GM23338 (cell line): ENCODE measurements at regions not wholly inside any gene's neighbourhood (a gene's known extent, or its start where the extent isn't known, plus 50 kb on each side); places are given as distances from the start of the nearest gene placed in this dataset.

ENCODE experiments used
- ATAC-seq: fragments of 200-7000 bp; cut with Tn5 transposase; 3 replicates; pipeline ENCODE4 v1.9.1; 2020
- DNase-seq: peaks from one replicate; pipeline ENCODE4 v3.0.0-alpha.2; 2015; ENCODE audit warnings: low spot score
- H2AFZ ChIP-seq: fragments of 200-600 bp; sonication (generic); 2 replicates; pipeline ENCODE4 v1.8.0; 2016; ENCODE audit warnings: antibody characterized with exemption, mild to moderate bottlenecking, moderate library complexity
- H3F3A ChIP-seq: fragments of 200-600 bp; sonication (generic); replicated peaks from 2 replicates; pipeline ENCODE4 v1.8.0; 2017; ENCODE audit warnings: antibody characterized with exemption, mixed run types, low read depth
- H3K27ac ChIP-seq: fragments of 200-600 bp; sonication (generic); 2 replicates; pipeline ENCODE4 v1.6.1; 2016; ENCODE audit warnings: low read depth
- H3K27me3 ChIP-seq: fragments of 200-600 bp; sonication (generic); 2 replicates; pipeline ENCODE4 v1.8.0; 2016; ENCODE audit warnings: mild to moderate bottlenecking, mixed run types, moderate library complexity; ENCODE audit not compliant: insufficient read depth
- H3K36me3 ChIP-seq: fragments of 200-600 bp; sonication (generic); 2 replicates; pipeline ENCODE4 v1.8.0; 2016; ENCODE audit warnings: mild to moderate bottlenecking; ENCODE audit not compliant: insufficient read depth
- H3K4me1 ChIP-seq: fragments of 200-600 bp; sonication (generic); 2 replicates; pipeline ENCODE4 v1.8.0; 2016; ENCODE audit warnings: mild to moderate bottlenecking, moderate library complexity; ENCODE audit not compliant: insufficient read depth
- H3K4me2 ChIP-seq: fragments of 200-600 bp; sonication (generic); 2 replicates; pipeline ENCODE4 v1.7.1; 2017; ENCODE audit warnings: mixed run types
- H3K4me3 ChIP-seq: fragments of 200-600 bp; sonication (generic); 2 replicates; pipeline ENCODE4 v1.6.1; 2016; ENCODE audit warnings: mixed run types
- H3K79me2 ChIP-seq: fragments of 200-600 bp; sonication (generic); replicated peaks from 2 replicates; pipeline ENCODE4 v1.8.0; 2017; ENCODE audit warnings: mild to moderate bottlenecking; ENCODE audit not compliant: insufficient read depth
- H3K9me2 ChIP-seq: fragments of 200-600 bp; sonication (generic); 2 replicates; pipeline ENCODE4 v1.8.0; 2017; ENCODE audit not compliant: insufficient read depth
- H4K20me1 ChIP-seq: fragments of 200-600 bp; sonication (generic); replicated peaks from 2 replicates; pipeline ENCODE4 v1.8.0; 2017; ENCODE audit warnings: mild to moderate bottlenecking; ENCODE audit not compliant: insufficient read depth
- H3K27ac Mint-ChIP-seq: 2 replicates; pipeline ENCODE4 v1.8.0; 2020; ENCODE audit warnings: inconsistent platforms, mild to moderate bottlenecking, moderate library complexity, mixed read lengths
- H3K27me3 Mint-ChIP-seq: 3 replicates; pipeline ENCODE4 v1.8.0; 2022; ENCODE audit warnings: low read depth, mild to moderate bottlenecking, moderate library complexity, mixed read lengths, inconsistent platforms; ENCODE audit not compliant: insufficient read depth, poor library complexity
- H3K36me3 Mint-ChIP-seq: 3 replicates; pipeline ENCODE4 v1.8.0; 2021; ENCODE audit warnings: low read depth, mild to moderate bottlenecking, inconsistent platforms, moderate library complexity, mixed read lengths
- H3K4me1 Mint-ChIP-seq: 3 replicates; pipeline ENCODE4 v1.8.0; 2020; ENCODE audit warnings: mild to moderate bottlenecking, inconsistent platforms, mixed read lengths
- H3K4me3 Mint-ChIP-seq: 3 replicates; pipeline ENCODE4 v1.8.0; 2021; ENCODE audit warnings: moderate library complexity, mild to moderate bottlenecking, inconsistent platforms, mixed read lengths
- H3K9me3 Mint-ChIP-seq: 3 replicates; pipeline ENCODE4 v1.8.0; 2020; ENCODE audit warnings: moderate library complexity, mild to moderate bottlenecking, inconsistent platforms, mixed read lengths
- ETS1 ChIP-seq: IDR thresholded peaks from 2 replicates; pipeline ENCODE4 v1.6.1; 2016; ENCODE audit warnings: antibody characterized with exemption
- EZH2phosphoT487 ChIP-seq: fragments of 200-600 bp; sonication (generic); IDR thresholded peaks from one replicate; pipeline ENCODE4 v1.8.1; 2018; ENCODE audit warnings: antibody characterized with exemption; ENCODE audit not compliant: unreplicated experiment
- JUNB ChIP-seq: IDR thresholded peaks from one replicate; pipeline ENCODE4 v1.6.1; 2016; ENCODE audit warnings: antibody characterized with exemption; ENCODE audit not compliant: unreplicated experiment
- NANOG ChIP-seq: IDR thresholded peaks from 2 replicates; pipeline ENCODE4 v1.6.1; 2016; ENCODE audit warnings: antibody characterized with exemption, borderline replicate concordance
- REST ChIP-seq: IDR thresholded peaks from one replicate; pipeline ENCODE4 v1.6.1; 2018; ENCODE audit warnings: antibody characterized with exemption; ENCODE audit not compliant: unreplicated experiment
- STAT1 ChIP-seq: IDR thresholded peaks from one replicate; pipeline ENCODE4 v1.6.1; 2016; ENCODE audit warnings: antibody characterized with exemption; ENCODE audit not compliant: unreplicated experiment
- ZNF114 ChIP-seq: fragments of 250-450 bp; sonication (Bioruptor Pico); IDR thresholded peaks from 2 replicates; pipeline ENCODE4 v1.5.0; 2020; ENCODE audit warnings: mild to moderate bottlenecking, moderate library complexity
- ZNF331 ChIP-seq: fragments of 250-450 bp; sonication (Bioruptor Pico); IDR thresholded peaks from 2 replicates; pipeline ENCODE4 v1.5.0; 2020; ENCODE audit warnings: low read depth, mild to moderate bottlenecking, moderate library complexity
- ZNF462 ChIP-seq: fragments of 250-450 bp; sonication (Bioruptor Pico); IDR thresholded peaks from 2 replicates; pipeline ENCODE4 v1.5.0; 2020; ENCODE audit warnings: mild to moderate bottlenecking, moderate library complexity

GRCh38 chr2:215526341-215526740 is 90.5 kb upstream of the FN1 start (continued):
- TF ChIP-seq ZNF462 (CRISPR knock-in tag) (no peak), ETS1 (no peak), JUNB (no peak), STAT1 (no peak), NANOG (no peak), EZH2phosphoT487 (no peak)

- no peak overlapping the region for H3K27ac Mint-ChIP-seq
- DNase-seq = no peak
- no peaks in the 10 kb centered on the region for H3K79me2 ChIP-seq
- H3K27me3 ChIP-seq = no peaks in the 10 kb centered on the region
- H3K4me3 Mint-ChIP-seq = no peak overlapping the region
- no peaks in the 10 kb centered on the region for H3K36me3 ChIP-seq
- no peaks in the 10 kb centered on the region for H4K20me1 ChIP-seq
- H3K4me1 ChIP-seq = no peaks in the 10 kb centered on the region
- no peak overlapping the region for H3K4me2 ChIP-seq
- H2AFZ ChIP-seq = no peak overlapping the region
- H3K4me3 ChIP-seq = no peak overlapping the region
- H3K27ac ChIP-seq = no peak overlapping the region
- ATAC-seq = no peak
- TF ChIP-seq ZNF331 (CRISPR knock-in tag) (no peak), ZNF114 (CRISPR knock-in tag) (no peak), REST (no peak)
- H3K4me1 Mint-ChIP-seq = no peaks in the 10 kb centered on the region
- H3K9me2 ChIP-seq = 0 out of 2 replicates have a peak, but pooled peaks cover 9% of the 10 kb centered on the region
- no peaks in the 10 kb centered on the region for H3K36me3 Mint-ChIP-seq
- no peaks in the 10 kb centered on the region for H3F3A ChIP-seq
- no peaks in the 10 kb centered on the region for H3K27me3 Mint-ChIP-seq
- no peaks in the 10 kb centered on the region; the same call in 2 of the 3 replicates for H3K9me3 Mint-ChIP-seq
Measured at GRCh38 chr2:215522237-215522636, 86.4 kb upstream of the FN1 start.
